HG02759 (cell line): ENCODE measurements at regions not wholly inside any gene's neighbourhood (a gene's known extent, or its start where the extent isn't known, plus 50 kb on each side); places are given as distances from the start of the nearest gene placed in this dataset.
"Not testable (repeated sequence)": the region's sequence is repeated elsewhere in the genome, so short reads cannot be mapped to it uniquely, and the experiment has no call there.

ENCODE experiments used
- ATAC-seq: cut with Tn5 transposase; IDR thresholded peaks from one replicate; pipeline ENCODE4 v1.9.1; 2021; ENCODE audit warnings: mild to moderate bottlenecking, moderate library complexity; ENCODE audit not compliant: unreplicated experiment

- ATAC-seq = no peak
Measured at GRCh38 chr9:126056312-126057021, 270.2 kb upstream of the MVB12B start.

- ATAC-seq = no peak
Measured at GRCh38 chr9:126057121-126057825, 269.4 kb upstream of the MVB12B start.

GRCh38 chr9:126058011-126058531, 268.6 kb upstream of the MVB12B start:
- ATAC-seq = no peak

GRCh38 chr9:126058591-126058990, 268.0 kb upstream of the MVB12B start:
- no peak for ATAC-seq

- ATAC-seq = no peak
Measured at GRCh38 chr9:126061575-126061974, 265.1 kb upstream of the MVB12B start.

GRCh38 chr9:126062158-126062886, 264.3 kb upstream of the MVB12B start:
- no peak for ATAC-seq

- no peak for ATAC-seq
Measured at GRCh38 chr9:126063326-126063725, 263.3 kb upstream of the MVB12B start.

GRCh38 chr9:126066131-126066530, 260.5 kb upstream of the MVB12B start:
- no peak for ATAC-seq

GRCh38 chr9:126067031-126067734, 259.4 kb upstream of the MVB12B start:
- ATAC-seq = no peak

GRCh38 chr9:126068534-126069230, 257.9 kb upstream of the MVB12B start:
- no peak for ATAC-seq

- no peak for ATAC-seq
Measured at GRCh38 chr9:126069400-126069955, 257.2 kb upstream of the MVB12B start.

- ATAC-seq = no peak
Measured at GRCh38 chr9:126070058-126070655, 256.5 kb upstream of the MVB12B start.

- ATAC-seq = no peak
Measured at GRCh38 chr9:126071076-126071750, 255.4 kb upstream of the MVB12B start.

- not testable (repeated sequence) for ATAC-seq
Measured at GRCh38 chr9:126077656-126078055, 249.0 kb upstream of the MVB12B start.

- ATAC-seq = no peak
Measured at GRCh38 chr9:126080641-126081040, 246.0 kb upstream of the MVB12B start.

- ATAC-seq = no peak
Measured at GRCh38 chr9:126081746-126082145, 244.9 kb upstream of the MVB12B start.

GRCh38 chr9:126084008-126084407, 242.6 kb upstream of the MVB12B start:
- no peak for ATAC-seq

- no peak for ATAC-seq
Measured at GRCh38 chr9:126084696-126085095, 241.9 kb upstream of the MVB12B start.

GRCh38 chr9:126085170-126085569, 241.5 kb upstream of the MVB12B start:
- ATAC-seq = no peak
